GM18502 (cell line): ENCODE measurements at regions not wholly inside any gene's neighbourhood (a gene's known extent, or its start where the extent isn't known, plus 50 kb on each side); places are given as distances from the start of the nearest gene placed in this dataset.
"Not testable (repeated sequence)": the region's sequence is repeated elsewhere in the genome, so short reads cannot be mapped to it uniquely, and the experiment has no call there.

Source experiments
- ATAC-seq: cut with Tn5 transposase; IDR thresholded peaks from one replicate; pipeline ENCODE4 v1.9.1; 2021; ENCODE audit warnings: mild to moderate bottlenecking; ENCODE audit not compliant: unreplicated experiment, poor library complexity

DNA sequence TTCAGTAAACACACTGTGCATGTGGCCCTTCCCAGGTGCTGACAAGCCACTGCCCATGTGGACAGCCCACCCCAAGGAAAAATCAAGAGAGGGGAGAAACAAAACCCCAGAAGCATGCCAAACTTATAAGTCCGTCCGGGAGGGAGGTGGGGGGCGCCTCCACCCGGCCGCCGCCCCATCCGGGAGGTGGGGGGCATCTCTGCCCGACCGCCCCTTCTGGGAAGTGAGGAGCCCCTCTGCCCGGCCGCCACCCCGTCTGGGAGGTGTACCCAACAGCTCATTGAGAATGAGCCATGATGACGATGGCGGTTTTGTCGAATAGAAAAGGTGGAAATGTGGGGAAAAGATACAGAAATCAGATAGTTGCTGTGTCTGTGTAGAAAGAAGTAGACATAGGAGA, 53.8 kb upstream of the C2CD4B start:
- no peak for ATAC-seq

GRCh38 chr15:62219799-62220198, 54.7 kb upstream of the C2CD4B start:
- no peak for ATAC-seq

DNA sequence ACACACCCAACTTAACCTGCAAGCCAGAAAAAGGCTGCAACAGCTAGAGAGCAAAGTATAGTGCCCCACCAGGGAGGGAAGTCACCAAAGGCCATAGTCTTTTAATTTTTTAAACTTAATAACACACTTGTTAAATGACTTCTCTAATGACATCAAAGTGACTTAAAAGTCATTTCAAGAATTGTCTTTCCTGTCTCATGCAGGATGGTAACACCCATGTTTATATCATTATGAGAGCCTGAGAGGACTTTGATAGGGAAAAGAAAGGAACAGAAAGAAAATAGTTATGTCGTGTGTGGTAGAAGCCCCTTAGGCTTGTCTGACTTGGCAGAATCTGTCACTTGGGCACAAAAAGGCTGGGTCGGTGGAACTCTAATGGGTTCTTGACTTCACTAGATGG, 57.9 kb upstream of the C2CD4B start:
- ATAC-seq = no peak

GRCh38 chr15:62228604-62229003, 63.5 kb upstream of the C2CD4B start:
- ATAC-seq = no peak

DNA sequence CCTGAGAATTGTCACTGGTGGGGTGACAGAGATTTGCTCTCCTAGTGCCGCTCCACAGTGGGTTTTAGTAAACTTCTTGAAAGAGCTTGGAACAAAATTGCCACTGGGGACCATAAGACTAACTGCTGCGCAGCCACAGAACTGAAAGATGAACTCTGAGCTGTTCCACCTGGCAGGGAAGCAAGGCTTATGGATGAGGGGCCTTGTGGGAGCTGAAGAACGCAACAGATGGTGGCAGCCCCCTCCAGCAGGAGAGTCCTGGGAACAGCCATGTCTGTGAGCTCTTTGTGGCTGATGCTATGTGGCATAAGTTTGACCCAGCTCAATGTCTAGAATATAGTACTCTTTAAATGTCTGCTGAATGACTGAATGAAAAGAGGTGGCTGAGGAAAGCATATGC, 66.8 kb upstream of the C2CD4B start:
- ATAC-seq = no peak

DNA sequence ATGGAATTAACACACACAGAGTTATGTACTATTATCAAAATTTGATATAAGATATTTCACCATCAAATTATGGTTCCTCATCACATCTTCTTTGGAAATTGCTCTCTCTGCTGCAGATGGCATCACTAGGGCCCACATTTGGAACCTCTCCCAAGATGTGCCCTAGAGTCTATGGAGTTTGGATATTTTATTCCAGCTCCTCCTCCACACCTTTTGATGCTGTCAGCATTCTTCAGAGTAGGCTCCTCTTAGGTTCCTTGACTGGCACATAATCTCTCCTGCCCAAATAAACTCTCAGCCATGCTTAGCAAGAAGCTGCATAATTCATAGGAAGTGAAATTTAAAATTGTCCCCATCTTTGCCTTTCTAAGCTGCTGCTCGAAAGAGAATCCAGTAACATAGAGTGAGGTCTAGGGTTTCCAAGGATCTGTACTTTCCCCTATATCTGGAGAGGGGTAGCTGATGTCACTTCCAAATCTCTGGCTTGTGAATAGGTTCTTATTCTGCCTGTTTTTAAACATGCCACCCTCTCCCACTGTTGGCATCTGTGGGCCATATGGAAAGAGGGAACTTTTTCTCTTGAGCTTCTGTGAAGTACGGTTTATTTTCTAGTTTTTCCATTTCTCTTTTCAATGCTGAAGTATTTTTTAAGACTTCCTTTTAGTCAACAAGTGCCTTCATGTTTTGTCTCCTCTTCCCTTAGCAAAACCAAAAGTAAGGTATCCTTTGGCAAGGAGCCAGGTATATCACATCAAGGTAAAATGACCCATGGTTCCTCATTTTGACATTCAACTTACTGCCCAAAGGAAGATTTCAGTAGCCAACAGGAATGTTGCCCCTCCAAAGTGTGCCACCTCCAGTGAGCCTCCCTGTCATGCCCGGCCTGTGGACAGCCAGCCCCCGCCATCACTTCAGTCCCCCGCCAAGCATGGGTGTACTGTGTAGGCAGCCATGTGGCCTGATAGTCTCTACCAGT, 75.3 kb upstream of the C2CD4B start:
- ATAC-seq = no peak

DNA sequence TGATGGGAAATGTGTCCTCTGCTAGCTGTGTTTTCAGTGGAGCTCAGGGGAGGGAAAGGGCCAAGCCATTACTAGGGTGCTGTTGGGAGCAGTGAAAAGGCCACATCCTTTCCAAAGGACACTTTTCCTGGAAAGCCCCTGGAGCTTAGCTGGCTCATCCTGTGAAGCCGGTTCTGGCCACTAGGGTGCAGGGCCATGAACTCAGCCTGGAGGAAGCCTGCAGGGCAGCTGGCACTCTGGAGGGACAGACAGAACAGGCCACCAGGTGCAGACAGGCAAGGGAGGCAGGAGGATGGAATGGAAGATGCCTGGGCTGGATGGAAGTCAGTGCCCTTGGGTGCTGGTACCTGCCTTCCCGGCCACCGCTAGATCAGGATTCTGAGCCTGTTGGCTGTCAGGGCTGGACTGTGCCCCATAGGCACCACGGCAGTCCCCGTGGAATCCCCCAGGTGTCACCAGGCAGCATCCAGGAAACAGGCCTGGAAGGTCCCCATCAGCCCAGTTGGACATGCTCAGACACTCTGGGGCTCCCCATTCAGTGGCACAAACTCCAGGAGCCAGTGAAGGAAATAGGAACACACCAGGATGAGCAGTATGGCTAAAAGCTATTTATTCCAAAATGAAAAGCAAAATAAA, 76.2 kb upstream of the C2CD4B start:
- ATAC-seq = no peak

GRCh38 chr15:62242999-62243398, 77.9 kb upstream of the C2CD4B start:
- no peak for ATAC-seq

- ATAC-seq = no peak
These were observed 79.7 kb upstream of the C2CD4B start for GRCh38 chr15:62244762-62245161.

DNA sequence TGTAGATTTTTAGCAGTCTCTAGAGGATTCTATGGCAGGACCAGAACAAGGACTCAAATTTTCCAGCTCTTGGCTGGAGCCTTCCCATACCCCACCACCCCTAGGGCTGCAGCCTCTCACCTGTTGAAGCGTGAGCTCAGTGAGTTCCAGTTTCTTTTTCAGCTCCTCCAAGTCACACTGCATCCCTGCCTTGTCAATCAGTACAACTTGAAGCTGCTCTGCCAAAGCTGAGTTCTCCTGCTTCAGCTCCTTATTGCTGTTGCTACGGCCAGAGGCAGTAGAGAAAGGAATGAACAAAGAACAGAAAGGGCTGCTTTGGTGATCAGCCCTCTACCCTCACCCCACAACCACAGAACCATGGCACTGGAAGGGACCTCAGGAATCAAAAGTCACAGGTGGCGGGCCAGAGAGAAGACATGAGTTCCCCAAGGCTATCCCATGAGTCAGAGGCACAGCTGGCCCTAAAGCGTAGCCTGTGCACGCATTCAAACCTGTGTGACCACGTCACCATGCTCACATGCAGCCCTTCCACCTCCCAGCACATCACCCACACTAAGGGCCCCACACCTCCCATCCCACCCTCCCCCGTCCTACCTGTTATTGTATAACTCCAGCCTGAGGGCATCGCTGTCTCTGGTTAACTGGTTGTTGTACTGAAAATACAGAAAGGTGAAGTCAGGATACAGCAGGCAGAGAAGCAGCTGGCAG, 83.3 kb upstream of the C2CD4B start:
- no peak for ATAC-seq

- no peak for ATAC-seq
These were observed 84.4 kb upstream of the C2CD4B start for GRCh38 chr15:62249501-62249900.

DNA sequence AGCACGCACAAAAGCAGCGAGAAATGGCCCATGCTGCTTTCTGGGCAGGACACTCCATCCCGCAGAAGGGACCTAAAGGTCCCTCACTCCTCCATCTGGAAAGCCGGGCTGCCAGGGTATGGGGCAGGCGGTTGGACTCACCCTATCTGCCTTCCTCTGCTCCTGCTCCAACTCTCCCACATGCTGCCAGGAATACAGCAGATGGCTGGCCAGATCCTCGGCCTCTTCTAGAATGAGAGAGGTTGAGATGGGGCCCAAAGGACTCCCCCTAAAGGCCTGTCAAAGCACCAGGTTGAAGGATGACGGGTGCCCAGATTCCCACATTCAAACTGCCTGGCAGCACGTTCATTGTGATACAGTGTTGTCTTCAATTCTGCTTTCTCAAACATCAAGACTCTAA, 85.1 kb upstream of the C2CD4B start:
- no peak for ATAC-seq

- no peak for ATAC-seq
These were observed 85.9 kb upstream of the C2CD4B start for GRCh38 chr15:62250978-62251377.

DNA sequence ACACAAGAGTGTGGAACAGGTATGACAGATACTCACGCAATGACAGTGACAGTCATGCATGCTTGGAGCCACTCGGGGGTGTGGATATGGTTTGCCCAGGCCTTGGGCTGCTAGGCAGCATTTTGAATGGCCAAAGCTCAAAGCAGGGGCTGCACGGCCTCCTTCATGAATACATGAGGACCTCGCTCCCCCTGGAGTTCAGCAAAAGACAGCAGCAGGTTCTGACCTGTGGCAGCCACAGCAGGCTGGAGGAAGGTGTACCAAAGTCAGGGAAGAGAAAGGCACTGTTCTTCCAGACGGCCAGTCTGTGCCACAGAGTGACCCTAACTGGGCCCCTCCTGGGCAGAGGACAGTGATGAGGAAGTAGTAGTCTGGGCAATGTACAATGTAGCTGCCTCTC, 88.2 kb upstream of the C2CD4B start:
- ATAC-seq = no peak

DNA sequence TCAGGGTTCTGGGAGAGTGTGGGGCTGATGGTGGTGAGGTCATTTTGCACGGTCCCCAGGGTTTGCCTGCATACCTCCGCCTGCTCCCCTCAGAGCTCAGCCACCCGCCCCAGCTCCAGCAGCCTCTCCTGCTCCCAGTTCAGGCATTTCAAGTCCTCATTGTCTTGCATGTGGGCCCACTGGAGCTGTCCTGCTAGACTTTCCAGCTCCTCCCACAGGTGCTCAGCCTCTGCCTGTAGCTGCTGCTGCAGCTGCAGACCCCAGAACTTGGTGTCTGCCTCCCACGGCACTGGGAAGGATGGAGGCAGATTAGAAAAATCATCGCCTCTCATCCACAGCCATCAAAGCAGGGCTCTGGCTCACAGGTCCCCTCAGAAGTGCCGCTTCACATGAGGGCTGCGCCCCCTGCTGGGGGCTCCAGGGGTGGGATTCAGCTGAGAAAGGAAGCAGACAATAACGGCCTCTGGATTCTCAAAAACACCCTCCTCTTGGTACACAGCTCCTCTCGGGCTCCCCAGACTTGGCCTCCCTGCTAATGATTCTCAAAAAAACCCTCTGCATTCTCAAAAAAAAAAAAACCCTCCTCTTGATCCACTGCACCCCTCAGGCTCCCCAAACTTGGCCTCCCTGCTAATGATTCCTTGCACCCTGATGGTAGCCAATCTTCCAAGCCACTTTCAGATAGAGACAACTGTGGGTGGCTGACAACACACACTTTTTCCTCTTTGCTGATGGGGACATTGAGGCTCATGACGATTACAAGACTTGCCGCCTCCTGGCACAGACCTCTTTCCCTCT, 89.3 kb upstream of the C2CD4B start:
- ATAC-seq = no peak

- ATAC-seq = not testable (repeated sequence)
These were observed 91.3 kb upstream of the C2CD4B start for GRCh38 chr15:62256430-62256829.

DNA sequence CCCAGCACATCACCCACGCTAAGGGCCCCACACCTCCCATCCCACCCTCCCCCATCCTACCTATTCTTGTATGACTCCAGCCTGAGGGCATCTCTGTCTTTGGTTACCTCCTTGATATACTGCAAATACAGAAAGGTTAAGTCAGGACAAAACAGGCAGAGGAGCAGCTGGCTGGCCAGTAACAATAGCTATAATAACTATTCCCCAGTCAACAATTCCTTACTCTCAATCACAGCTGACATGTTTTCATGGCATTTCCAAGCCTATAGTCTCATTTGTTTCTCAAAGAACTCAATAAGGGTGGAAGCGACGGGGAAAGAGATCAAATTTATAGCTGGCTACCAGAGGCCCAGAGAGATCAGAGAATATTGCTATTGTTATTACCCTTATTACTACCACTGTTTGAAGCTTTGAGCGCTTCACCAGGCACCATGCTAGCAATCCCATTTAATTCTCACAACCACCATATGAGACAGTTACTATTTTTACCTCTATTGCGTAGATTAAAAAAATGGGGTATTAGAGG, 93.0 kb upstream of the C2CD4B start:
- no peak for ATAC-seq

DNA sequence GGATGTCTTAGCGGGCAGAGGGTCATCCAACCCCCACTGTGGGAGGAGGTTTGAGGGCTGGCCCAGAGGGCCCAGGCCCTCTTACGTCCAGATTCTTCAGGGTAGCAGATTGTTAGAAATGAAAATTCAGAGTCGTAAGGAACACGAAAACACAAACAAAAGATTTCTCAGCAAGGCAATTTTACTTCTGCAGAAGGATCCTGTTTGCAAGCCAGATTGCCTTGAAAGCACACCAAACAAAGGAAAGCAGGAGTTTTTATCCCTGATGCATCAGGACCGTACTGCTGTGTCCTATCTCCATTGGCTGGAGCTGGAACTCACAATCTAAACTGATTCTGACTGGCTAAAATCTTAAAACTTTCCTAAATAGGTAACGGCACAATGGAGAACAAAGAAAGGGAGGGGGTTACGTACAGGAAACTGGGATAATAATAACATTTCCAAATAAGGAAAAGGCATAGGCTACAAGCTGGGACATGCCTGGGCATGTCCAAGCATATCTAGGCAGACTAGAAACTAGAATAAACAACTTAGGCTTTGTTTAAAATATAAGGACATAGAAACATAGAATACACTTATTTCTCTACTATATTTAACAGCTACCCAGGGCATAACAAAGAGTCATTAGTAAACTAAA, 97.3 kb upstream of the C2CD4B start:
- ATAC-seq = no peak

DNA sequence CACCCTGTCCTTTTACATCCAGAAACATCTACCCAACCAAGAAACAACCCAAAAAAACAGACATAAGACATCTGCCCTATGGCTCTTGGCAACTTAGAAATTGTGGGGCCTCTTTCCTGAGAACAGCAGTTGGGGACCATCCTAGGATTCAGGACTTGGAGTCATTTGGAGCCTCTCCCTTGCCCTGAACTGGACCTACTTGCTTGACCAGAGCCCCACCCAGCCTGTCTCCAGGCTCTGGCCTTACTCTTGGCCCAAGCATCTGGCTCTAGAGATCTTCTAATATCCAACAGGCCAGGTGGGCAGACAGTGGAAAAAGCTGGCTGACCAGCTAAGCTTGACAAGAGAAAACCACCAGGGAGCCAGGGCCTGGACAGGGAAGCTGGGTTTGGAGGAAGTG, 99.1 kb upstream of the C2CD4B start:
- ATAC-seq = no peak

GRCh38 chr15:62269504-62269903, 104.4 kb upstream of the C2CD4B start:
- ATAC-seq = no peak
